NT2/D1 (cell line): ENCODE measurements at regions not wholly inside any gene's neighbourhood (a gene's known extent, or its start where the extent isn't known, plus 50 kb on each side); places are given as distances from the start of the nearest gene placed in this dataset.

Source experiments
- DNase-seq: peaks from one replicate; pipeline ENCODE4 v3.0.0-alpha.2; 2011; ENCODE audit warnings: low read depth, low spot score
- H3K27me3 ChIP-seq: 2 replicates; pipeline ENCODE4 v1.6.0; 2011; ENCODE audit warnings: mild to moderate bottlenecking; ENCODE audit not compliant: insufficient read length, insufficient read depth
- H3K36me3 ChIP-seq: 2 replicates; pipeline ENCODE4 v1.6.1; 2011; ENCODE audit warnings: mild to moderate bottlenecking, low read length, mixed read lengths; ENCODE audit not compliant: insufficient read depth, insufficient read length
- H3K4me1 ChIP-seq: 2 replicates; pipeline ENCODE4 v1.5.1; 2011; ENCODE audit not compliant: insufficient read depth, insufficient read length
- H3K4me3 ChIP-seq: 2 replicates; pipeline ENCODE4 v1.5.1; 2011; ENCODE audit warnings: low read depth; ENCODE audit not compliant: insufficient read length
- H3K9ac ChIP-seq: 2 replicates; pipeline ENCODE4 v1.6.0; 2011; ENCODE audit warnings: low read depth; ENCODE audit not compliant: insufficient read length
- H3K9me3 ChIP-seq: 2 replicates; pipeline ENCODE4 v1.5.1; 2011; ENCODE audit warnings: mild to moderate bottlenecking, low read length; ENCODE audit not compliant: insufficient read depth
- SUZ12 ChIP-seq: IDR thresholded peaks from 2 replicates; pipeline ENCODE4 v1.6.1; 2011; ENCODE audit not compliant: insufficient read length, insufficient read depth; ENCODE audit errors: extremely low read depth
- YY1 ChIP-seq: IDR thresholded peaks from 2 replicates; pipeline ENCODE4 v1.6.1; 2011; ENCODE audit not compliant: insufficient read length, insufficient read depth
- ZNF274 ChIP-seq: IDR thresholded peaks from 2 replicates; pipeline ENCODE4 v1.6.1; 2011; ENCODE audit warnings: mild to moderate bottlenecking, low read depth, low read length

DNA sequence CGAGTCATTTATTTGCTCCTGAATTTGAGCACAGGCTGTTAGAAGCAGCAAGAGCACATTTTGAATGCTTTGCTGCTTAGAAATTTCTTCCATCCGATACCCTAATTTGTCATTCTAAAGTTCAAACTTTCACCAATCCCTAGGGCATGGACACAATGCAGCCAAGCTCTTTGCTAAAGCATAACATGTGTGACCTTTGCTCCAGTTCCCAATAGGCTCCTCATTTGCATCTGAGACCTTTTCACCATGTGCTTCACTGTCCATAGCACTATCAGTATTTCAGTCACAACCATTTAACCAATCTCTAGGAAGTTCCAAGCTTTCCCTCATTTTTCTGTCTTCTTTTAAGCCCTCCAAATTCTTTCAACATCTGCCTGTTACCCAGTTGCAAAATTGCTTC lies 1333.1 kb downstream of the SI start:
- H3K27me3 ChIP-seq, result no peaks in the 10 kb centered on the region
- peaks cover 2% of the 10 kb centered on the region for H3K4me1 ChIP-seq
- TF ChIP-seq YY1 (no peak), SUZ12 (no peak), ZNF274 (no peak)
- no peak overlapping the region for H3K4me3 ChIP-seq
- DNase-seq, result no peak
- no peak overlapping the region for H3K9ac ChIP-seq
- H3K36me3 ChIP-seq, result no peaks in the 10 kb centered on the region
- peaks cover 11% of the 10 kb centered on the region; the same call in 1 of the 2 replicates for H3K9me3 ChIP-seq

DNA sequence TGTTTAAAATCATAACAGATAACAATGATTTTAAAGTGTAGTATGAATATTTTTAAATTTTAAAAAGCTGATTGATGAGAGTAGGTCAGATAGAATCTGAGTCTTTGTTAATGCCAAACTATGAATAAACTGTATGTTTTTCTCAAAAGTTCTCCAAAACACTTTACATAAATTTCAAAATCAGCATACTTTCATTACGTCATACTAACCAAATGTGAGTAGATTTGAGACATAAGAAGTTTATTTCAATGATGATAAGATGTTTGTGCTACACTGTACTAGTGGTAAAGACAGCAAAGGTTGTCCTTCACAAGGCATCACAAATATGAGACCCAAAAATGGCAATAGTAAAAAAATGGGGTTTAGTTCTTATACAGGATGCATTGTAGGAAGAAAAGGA lies 1342.9 kb downstream of the SI start:
- H3K27me3 ChIP-seq, result no peaks in the 10 kb centered on the region
- no peaks in the 10 kb centered on the region for H3K9me3 ChIP-seq
- H3K4me3 ChIP-seq, result no peak overlapping the region
- H3K9ac ChIP-seq, result no peak overlapping the region
- H3K36me3 ChIP-seq, result no peaks in the 10 kb centered on the region
- H3K4me1 ChIP-seq, result no peaks in the 10 kb centered on the region
- TF ChIP-seq YY1 (no peak), ZNF274 (no peak), SUZ12 (no peak)
- no peak for DNase-seq

DNA sequence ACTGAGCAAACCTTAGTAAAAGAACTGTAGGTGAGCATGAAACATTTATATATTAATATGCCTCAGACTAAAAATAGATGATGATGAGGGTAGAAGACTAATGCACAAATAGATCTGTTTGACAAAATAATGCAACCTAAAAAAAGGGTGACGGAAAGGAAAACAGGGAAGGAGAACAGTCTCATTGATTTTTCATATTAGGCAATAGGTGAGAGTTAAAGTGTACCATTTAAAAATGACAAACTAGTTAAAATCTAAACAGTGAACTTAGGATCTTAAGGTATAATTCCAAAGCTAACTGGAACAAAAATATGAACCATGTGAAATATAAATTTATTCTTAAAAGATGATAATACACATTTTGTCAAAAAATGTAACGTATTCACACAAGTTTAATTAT lies 1347.6 kb downstream of the SI start:
- H3K9ac ChIP-seq, result no peak overlapping the region
- H3K9me3 ChIP-seq, result no peaks in the 10 kb centered on the region
- H3K36me3 ChIP-seq, result no peaks in the 10 kb centered on the region
- no peak for DNase-seq
- no peaks in the 10 kb centered on the region for H3K4me1 ChIP-seq
- no peak for TF ChIP-seq ZNF274
- no peak for TF ChIP-seq SUZ12
- TF ChIP-seq YY1, result no peak
- H3K4me3 ChIP-seq, result no peak overlapping the region
- no peaks in the 10 kb centered on the region for H3K27me3 ChIP-seq

- no peak for TF ChIP-seq SUZ12
- TF ChIP-seq ZNF274, result no peak
- no peak for TF ChIP-seq YY1
- DNase-seq, result no peak
- Histone ChIP-seq H3K9ac (no peak overlapping the region), H3K36me3 (no peaks in the 10 kb centered on the region), H3K4me1 (no peaks in the 10 kb centered on the region), H3K9me3 (peaks cover 16% of the 10 kb centered on the region), H3K4me3 (no peak overlapping the region), H3K27me3 (no peaks in the 10 kb centered on the region)
Observed at GRCh38 chr3:163726125-163726524, 1352.2 kb downstream of the SI start.

DNA sequence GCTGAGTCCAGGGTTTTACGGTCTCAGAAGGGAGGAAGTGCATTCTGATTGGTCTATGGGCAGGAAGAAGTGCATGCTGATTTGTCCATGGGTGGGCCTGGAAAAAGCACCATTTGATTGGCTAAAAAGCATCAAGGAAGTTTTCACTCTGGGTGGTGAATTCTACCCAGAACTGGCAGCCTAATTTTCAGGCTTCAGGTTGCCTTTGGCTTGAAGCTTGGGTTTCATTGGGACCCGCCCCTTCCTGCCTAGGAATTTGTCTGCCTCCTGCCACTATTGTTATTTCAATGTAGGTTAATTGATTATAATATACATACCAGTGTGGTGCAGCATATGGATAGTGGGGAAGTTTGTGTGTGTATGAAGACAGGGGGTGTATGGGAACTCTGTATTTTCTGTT lies 1355.9 kb downstream of the SI start:
- DNase-seq, result peak; percentile 61
- Histone ChIP-seq H3K9ac (no peak overlapping the region), H3K4me3 (no peak overlapping the region), H3K27me3 (no peaks in the 10 kb centered on the region), H3K9me3 (peaks cover 19% of the 10 kb centered on the region), H3K4me1 (no peaks in the 10 kb centered on the region), H3K36me3 (no peaks in the 10 kb centered on the region)
- TF ChIP-seq SUZ12 (no peak), YY1 (no peak), ZNF274 (no peak)

GRCh38 chr3:163721596-163721995 lies 1356.7 kb downstream of the SI start:
- H3K9me3 ChIP-seq, result peaks cover 19% of the 10 kb centered on the region
- no peak overlapping the region for H3K4me3 ChIP-seq
- TF ChIP-seq ZNF274, result no peak
- no peak for TF ChIP-seq SUZ12
- no peak for TF ChIP-seq YY1
- no peaks in the 10 kb centered on the region for H3K27me3 ChIP-seq
- no peak overlapping the region for H3K9ac ChIP-seq
- H3K4me1 ChIP-seq, result no peaks in the 10 kb centered on the region
- no peak for DNase-seq
- no peaks in the 10 kb centered on the region for H3K36me3 ChIP-seq

GRCh38 chr3:163717377-163717776 lies 1360.9 kb downstream of the SI start:
- Histone ChIP-seq H3K36me3 (no peaks in the 10 kb centered on the region), H3K9ac (no peak overlapping the region)
- no peak for TF ChIP-seq ZNF274
- TF ChIP-seq YY1, result no peak
- no peak for TF ChIP-seq SUZ12

GRCh38 chr3:163708428-163708827 lies 1369.9 kb downstream of the SI start:
- H3K9me3 ChIP-seq, result no peaks in the 10 kb centered on the region
- H3K4me3 ChIP-seq, result no peak overlapping the region
- no peaks in the 10 kb centered on the region for H3K27me3 ChIP-seq
- H3K36me3 ChIP-seq, result no peaks in the 10 kb centered on the region
- no peaks in the 10 kb centered on the region for H3K4me1 ChIP-seq
- DNase-seq, result no peak
- TF ChIP-seq SUZ12 (no peak), YY1 (no peak), ZNF274 (no peak)
- no peak overlapping the region for H3K9ac ChIP-seq

More at GRCh38 chr3:163717377-163717776, 1360.9 kb downstream of the SI start:
- no peak for DNase-seq
- H3K27me3 ChIP-seq, result no peaks in the 10 kb centered on the region
- peaks cover 16% of the 10 kb centered on the region for H3K9me3 ChIP-seq
- H3K4me3 ChIP-seq, result no peak overlapping the region
- no peaks in the 10 kb centered on the region for H3K4me1 ChIP-seq
